Natural killer cell (primary cell): ENCODE measurements at regions not wholly inside any gene's neighbourhood (a gene's known extent, or its start where the extent isn't known, plus 50 kb on each side); places are given as distances from the start of the nearest gene placed in this dataset.

Experiments
- ATAC-seq, 3 donors: fragments of 150-1000 bp in 2 of 3; fragments of 200-7000 bp in 1 of 3; cut with Tn5 transposase; 1 replicate in 1 of 3; 2 replicates in 2 of 3; pipeline ENCODE4 v1.10.0; 2021; ENCODE audit warnings: mild to moderate bottlenecking in 2 of 3, moderate library complexity in 2 of 3
- DNase-seq, 2 donors: peaks; one replicate each; pipeline versions ENCODE4 v3.0.0 to v3.0.0-alpha.2; 2013 to 2021; ENCODE audit warnings: mixed read lengths in 1 of 2
- H3K27ac ChIP-seq: one replicate; pipeline ENCODE4 v1.5.1; 2013; ENCODE audit warnings: mild to moderate bottlenecking, low read length
- H3K27me3 ChIP-seq: one replicate; pipeline ENCODE4 v1.6.1; 2013; ENCODE audit warnings: low read length; ENCODE audit not compliant: control insufficient read depth, insufficient read depth
- H3K36me3 ChIP-seq: one replicate; pipeline ENCODE4 v1.6.1; 2013; ENCODE audit warnings: low read length; ENCODE audit not compliant: control insufficient read depth, insufficient read depth
- H3K4me1 ChIP-seq: one replicate; pipeline ENCODE4 v1.6.1; 2013; ENCODE audit warnings: low read length; ENCODE audit not compliant: control insufficient read depth, insufficient read depth
- H3K4me3 ChIP-seq: one replicate; pipeline ENCODE4 v1.5.1; 2013; ENCODE audit warnings: low read length
- H3K9me3 ChIP-seq: one replicate; pipeline ENCODE4 v1.6.1; 2013; ENCODE audit warnings: low read length; ENCODE audit not compliant: control insufficient read depth, insufficient read depth
- H3K27ac Mint-ChIP-seq, 2 donors: one replicate each; pipeline ENCODE4 v1.8.0; 2022; ENCODE audit warnings: mild to moderate bottlenecking in 2 of 2, mixed read lengths in 2 of 2, moderate library complexity in 1 of 2
- H3K27me3 Mint-ChIP-seq, 2 donors: one replicate each; pipeline ENCODE4 v1.8.0; 2022; ENCODE audit warnings: low read depth in 2 of 2, mixed read lengths in 2 of 2
- H3K36me3 Mint-ChIP-seq: one replicate; pipeline ENCODE4 v1.8.0; 2022; ENCODE audit warnings: mixed read lengths
- H3K4me1 Mint-ChIP-seq, 2 donors: one replicate each; pipeline ENCODE4 v1.8.0; 2022; ENCODE audit warnings: mixed read lengths in 2 of 2
- H3K4me3 Mint-ChIP-seq: one replicate; pipeline ENCODE4 v1.8.0; 2022; ENCODE audit warnings: mild to moderate bottlenecking, moderate library complexity, mixed read lengths
- H3K9me3 Mint-ChIP-seq, 2 donors: one replicate each; pipeline ENCODE4 v1.8.0; 2022; ENCODE audit warnings: mixed read lengths in 2 of 2
- CTCF ChIP-seq: fragments of 200-600 bp; IDR thresholded peaks from one replicate; pipeline ENCODE4 v1.8.0; 2022; ENCODE audit warnings: antibody characterized with exemption
- WGBS: methylation state at CpG from one replicate; pipeline ENCODE4 v1.1.7; 2013; ENCODE audit warnings: missing lambda C conversion rate; ENCODE audit not compliant: insufficient coverage; 5-methylcytosine and 5-hydroxymethylcytosine counted together
- intact Hi-C: fragments of 100-400 bp; cut with micrococcal nuclease; formaldehyde crosslinking; loops from one replicate; pipeline ENCODE4 v1.14.2; 2022

- Mint-ChIP-seq H3K4me3 (no peak overlapping the region), H3K4me1 (no peaks in the 10 kb centered on the region), H3K27ac (no peak overlapping the region), H3K9me3 (no peaks in the 10 kb centered on the region), H3K36me3 (no peaks in the 10 kb centered on the region), H3K27me3 (peaks cover 0 to 12% of the 10 kb centered on the region in 2 donors)
- Histone ChIP-seq H3K27me3 (peaks cover 2% of the 10 kb centered on the region), H3K4me1 (no peaks in the 10 kb centered on the region), H3K9me3 (no peaks in the 10 kb centered on the region), H3K4me3 (no peak overlapping the region), H3K27ac (no peak overlapping the region), H3K36me3 (no peaks in the 10 kb centered on the region)
- no peak for ATAC-seq
- TF ChIP-seq CTCF: no peak
- WGBS: 97% methylated on average over 1 of the region's 1 CpG
- intact Hi-C loops: no loop called here
- DNase-seq: no peak
Measured at GRCh38 chr18:2325933-2326332, 245.4 kb downstream of the METTL4 start.

- DNase-seq: no peak
- no peak overlapping the region for H3K4me3 Mint-ChIP-seq
- H3K27me3 ChIP-seq: peaks cover 2% of the 10 kb centered on the region
- 61% methylated on average over 6 of the region's 6 CpGs for WGBS
- H3K27ac ChIP-seq: no peak overlapping the region
- no peaks in the 10 kb centered on the region for H3K4me1 ChIP-seq
- no peak for TF ChIP-seq CTCF
- H3K27me3 Mint-ChIP-seq: peaks cover 0 to 10% of the 10 kb centered on the region in 2 donors
- intact Hi-C loops: no loop called here
- no peak for ATAC-seq
- H3K36me3 ChIP-seq: no peaks in the 10 kb centered on the region
- no peaks in the 10 kb centered on the region for H3K4me1 Mint-ChIP-seq
- no peaks in the 10 kb centered on the region for H3K9me3 Mint-ChIP-seq
- H3K4me3 ChIP-seq: no peak overlapping the region
- no peaks in the 10 kb centered on the region for H3K9me3 ChIP-seq
- no peak overlapping the region for H3K27ac Mint-ChIP-seq
- no peaks in the 10 kb centered on the region for H3K36me3 Mint-ChIP-seq
Measured at GRCh38 chr18:2326999-2327398, 244.3 kb downstream of the METTL4 start.

GRCh38 chr18:2330764-2331163 lies 240.5 kb downstream of the METTL4 start:
- Mint-ChIP-seq H3K4me3 (no peak overlapping the region), H3K27ac (no peak overlapping the region), H3K27me3 (peaks cover 0 to 18% of the 10 kb centered on the region in 2 donors), H3K4me1 (no peaks in the 10 kb centered on the region), H3K36me3 (no peaks in the 10 kb centered on the region), H3K9me3 (no peaks in the 10 kb centered on the region)
- ATAC-seq (no peak), DNase-seq (no peak)
- H3K36me3 ChIP-seq: no peaks in the 10 kb centered on the region
- no peak for TF ChIP-seq CTCF
- H3K27me3 ChIP-seq: no peaks in the 10 kb centered on the region
- intact Hi-C loops: no loop called here
- H3K4me1 ChIP-seq: no peaks in the 10 kb centered on the region
- H3K4me3 ChIP-seq: no peak overlapping the region
- no peak overlapping the region for H3K27ac ChIP-seq
- H3K9me3 ChIP-seq: no peaks in the 10 kb centered on the region
- 60% methylated on average over 1 of the region's 2 CpGs for WGBS

GRCh38 chr18:2331491-2331890 lies 239.8 kb downstream of the METTL4 start:
- Mint-ChIP-seq H3K27ac (no peak overlapping the region), H3K4me3 (no peak overlapping the region), H3K4me1 (no peaks in the 10 kb centered on the region), H3K27me3 (peaks cover 0 to 22% of the 10 kb centered on the region in 2 donors), H3K36me3 (no peaks in the 10 kb centered on the region), H3K9me3 (no peaks in the 10 kb centered on the region)
- Histone ChIP-seq H3K27me3 (no peaks in the 10 kb centered on the region), H3K4me1 (no peaks in the 10 kb centered on the region), H3K36me3 (no peaks in the 10 kb centered on the region), H3K9me3 (no peaks in the 10 kb centered on the region), H3K27ac (no peak overlapping the region), H3K4me3 (no peak overlapping the region)
- intact Hi-C loops: no loop called here
- DNase-seq (no peak), ATAC-seq (no peak)
- TF ChIP-seq CTCF: no peak
- WGBS: 100% methylated on average over 2 of the region's 4 CpGs
